HEK293T (cell line): ENCODE measurements at regions not wholly inside any gene's neighbourhood (a gene's known extent, or its start where the extent isn't known, plus 50 kb on each side); places are given as distances from the start of the nearest gene placed in this dataset.

Experiments used
- ARNT ChIP-seq: fragments of 450-650 bp; IDR thresholded peaks from 2 replicates; pipeline ENCODE4 v1.6.1; 2017; ENCODE audit warnings: mild to moderate bottlenecking
- BHLHE40 ChIP-seq: fragments of 450-650 bp; IDR thresholded peaks from 2 replicates; pipeline ENCODE4 v1.6.1; 2016; ENCODE audit warnings: mild to moderate bottlenecking, moderate library complexity, borderline replicate concordance
- ELF4 ChIP-seq: fragments of 450-650 bp; IDR thresholded peaks from 2 replicates; pipeline ENCODE4 v1.6.1; 2017; ENCODE audit warnings: antibody characterized with exemption
- FOXA1 ChIP-seq: fragments of 450-650 bp; IDR thresholded peaks from 2 replicates; pipeline ENCODE4 v1.6.1; 2016; ENCODE audit warnings: mild to moderate bottlenecking
- FOXK2 ChIP-seq: fragments of 450-650 bp; IDR thresholded peaks from 2 replicates; pipeline ENCODE4 v1.6.1; 2016; ENCODE audit warnings: mild to moderate bottlenecking
- FOXM1 ChIP-seq: fragments of 450-650 bp; IDR thresholded peaks from 2 replicates; pipeline ENCODE4 v1.6.1; 2017; ENCODE audit warnings: mild to moderate bottlenecking, borderline replicate concordance
- HDGF ChIP-seq: fragments of 450-650 bp; IDR thresholded peaks from 2 replicates; pipeline ENCODE4 v1.6.1; 2017; ENCODE audit warnings: antibody characterized with exemption, borderline replicate concordance
- LEF1 ChIP-seq: fragments of 450-650 bp; IDR thresholded peaks from 2 replicates; pipeline ENCODE4 v1.6.1; 2017; ENCODE audit warnings: mild to moderate bottlenecking, borderline replicate concordance
- NFRKB ChIP-seq: fragments of 450-650 bp; IDR thresholded peaks from 2 replicates; pipeline ENCODE4 v1.6.1; 2016; ENCODE audit warnings: mild to moderate bottlenecking, moderate library complexity
- SP1 ChIP-seq: fragments of 450-650 bp; IDR thresholded peaks from 2 replicates; pipeline ENCODE4 v1.6.1; 2017
- SUZ12 ChIP-seq: fragments of 450-650 bp; IDR thresholded peaks from 2 replicates; pipeline ENCODE4 v1.6.1; 2016; ENCODE audit warnings: mild to moderate bottlenecking
- TARDBP ChIP-seq: fragments of 450-650 bp; IDR thresholded peaks from 2 replicates; pipeline ENCODE4 v1.6.1; 2016
- ZNF384 ChIP-seq: fragments of 450-650 bp; IDR thresholded peaks from 2 replicates; pipeline ENCODE4 v1.6.1; 2016
- TF ChIP-seq, protein P1 (sequence below): fragments of 450-650 bp; IDR thresholded peaks from 2 replicates; pipeline ENCODE4 v1.6.1; 2016

DNA sequence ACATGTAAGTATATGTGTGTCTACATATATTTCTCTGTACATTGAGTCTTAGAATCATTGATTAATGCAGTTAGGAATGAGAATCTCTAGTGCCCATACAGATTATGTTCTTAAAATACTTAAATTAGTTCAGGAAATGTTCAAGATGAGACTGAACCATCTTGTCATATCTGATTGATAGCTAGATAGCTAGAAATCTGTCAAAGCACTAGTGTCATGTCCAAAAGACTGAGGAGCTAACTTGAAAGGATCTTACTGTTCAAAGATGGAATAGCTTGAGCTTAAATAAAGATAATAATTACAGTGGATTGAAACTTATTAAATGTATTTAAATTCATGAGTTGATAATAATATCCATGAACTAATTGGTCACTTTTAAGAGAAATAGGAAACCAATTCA lies 191.7 kb upstream of the TCF21 start:
- TF ChIP-seq BHLHE40 (no peak), SP1 (no peak), FOXM1 (no peak), SUZ12 (no peak), ELF4 (no peak), FOXK2 (no peak), ZNF384 (no peak), NFRKB (no peak), LEF1 (no peak), ARNT (no peak), FOXA1 (no peak), TARDBP (no peak), HDGF (no peak)
- TF ChIP-seq, protein P1, sequence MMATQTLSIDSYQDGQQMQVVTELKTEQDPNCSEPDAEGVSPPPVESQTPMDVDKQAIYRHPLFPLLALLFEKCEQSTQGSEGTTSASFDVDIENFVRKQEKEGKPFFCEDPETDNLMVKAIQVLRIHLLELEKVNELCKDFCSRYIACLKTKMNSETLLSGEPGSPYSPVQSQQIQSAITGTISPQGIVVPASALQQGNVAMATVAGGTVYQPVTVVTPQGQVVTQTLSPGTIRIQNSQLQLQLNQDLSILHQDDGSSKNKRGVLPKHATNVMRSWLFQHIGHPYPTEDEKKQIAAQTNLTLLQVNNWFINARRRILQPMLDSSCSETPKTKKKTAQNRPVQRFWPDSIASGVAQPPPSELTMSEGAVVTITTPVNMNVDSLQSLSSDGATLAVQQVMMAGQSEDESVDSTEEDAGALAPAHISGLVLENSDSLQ: no peak
